IMR-90 (cell line): ENCODE measurements at regions not wholly inside any gene's neighbourhood (a gene's known extent, or its start where the extent isn't known, plus 50 kb on each side); places are given as distances from the start of the nearest gene placed in this dataset.

Experiments used
- ATAC-seq: fragments of 200-7000 bp; cut with Tn5 transposase; 2 replicates; pipeline ENCODE4 v1.9.1; 2020; ENCODE audit warnings: low read depth, mild to moderate bottlenecking, moderate library complexity
- BruUV-seq: library from RNA; stranded (reverse); fragments of 400-500 nt; replicated peaks from 2 replicates; lab custom pipeline; 2021; lab: Mats Ljungman, UMichigan
- CTCF ChIA-PET: fragments of 300-600 bp; formaldehyde crosslinking; extraction: SDS; loops from one replicate; lab custom pipeline; 2021; ENCODE audit warnings: antibody characterized with exemption; lab: Yijun Ruan, JAX
- POLR2A ChIA-PET: fragments of 300-600 bp; sonication (Branson Sonifier 250); formaldehyde crosslinking; loops from one replicate; lab custom pipeline; 2022; ENCODE audit warnings: antibody characterized with exemption; ENCODE audit not compliant: unreplicated experiment; lab: Charles Lee
- DNase-seq: peaks from one replicate; pipeline ENCODE4 v3.0.0; 2013
- H2AFZ ChIP-seq: replicated peaks from 2 replicates; pipeline ENCODE3; 2013; ENCODE audit warnings: low read length, mild to moderate bottlenecking; ENCODE audit not compliant: poor library complexity
- H2AK5ac ChIP-seq: 2 replicates; pipeline ENCODE4 v1.6.1; 2013; ENCODE audit warnings: low read depth, low read length, inconsistent platforms
- H2AK9ac ChIP-seq: replicated peaks from 2 replicates; pipeline ENCODE3; 2013; ENCODE audit warnings: mild to moderate bottlenecking, low read depth, low read length, moderate library complexity; ENCODE audit not compliant: poor library complexity
- H2BK120ac ChIP-seq: 2 replicates; pipeline ENCODE4 v1.6.1; 2013; ENCODE audit warnings: low read depth, low read length, inconsistent platforms
- H2BK15ac ChIP-seq: 3 replicates; pipeline ENCODE4 v1.6.1; 2013; ENCODE audit warnings: low read depth, low read length, inconsistent platforms
- H2BK20ac ChIP-seq: 2 replicates; pipeline ENCODE4 v1.6.1; 2013; ENCODE audit warnings: low read depth, mild to moderate bottlenecking, inconsistent platforms, low read length, moderate library complexity
- H2BK5ac ChIP-seq: 2 replicates; pipeline ENCODE4 v1.6.1; 2013; ENCODE audit warnings: mild to moderate bottlenecking, low read depth, low read length, inconsistent platforms; ENCODE audit not compliant: poor library complexity, severe bottlenecking
- H3K14ac ChIP-seq: replicated peaks from 2 replicates; pipeline ENCODE4 v1.6.1; 2013; ENCODE audit warnings: low read depth, low read length, inconsistent platforms
- H3K18ac ChIP-seq: 2 replicates; pipeline ENCODE4 v1.6.1; 2013; ENCODE audit warnings: low read depth, low read length, control low read depth
- H3K23ac ChIP-seq: 2 replicates; pipeline ENCODE4 v1.6.1; 2013; ENCODE audit warnings: low read depth, low read length, inconsistent platforms
- H3K27ac ChIP-seq: 2 replicates; pipeline ENCODE4 v1.5.1; 2013; ENCODE audit warnings: mild to moderate bottlenecking, control low read depth, low read length; ENCODE audit not compliant: insufficient read depth
- H3K27me3 ChIP-seq: 2 replicates; pipeline ENCODE4 v1.6.1; 2013; ENCODE audit warnings: low read length; ENCODE audit not compliant: control insufficient read depth, insufficient read depth
- H3K36me3 ChIP-seq: 2 replicates; pipeline ENCODE4 v1.6.1; 2013; ENCODE audit warnings: low read length, mixed read lengths; ENCODE audit not compliant: control insufficient read depth, insufficient read depth
- H3K4ac ChIP-seq: 2 replicates; pipeline ENCODE4 v1.6.1; 2013; ENCODE audit warnings: low read depth, low read length, inconsistent platforms
- H3K4me1 ChIP-seq: 2 replicates; pipeline ENCODE4 v1.6.1; 2013; ENCODE audit warnings: low read length, mixed read lengths; ENCODE audit not compliant: control insufficient read depth, insufficient read depth
- H3K4me2 ChIP-seq: 2 replicates; pipeline ENCODE4 v1.6.1; 2013; ENCODE audit warnings: low read depth, mild to moderate bottlenecking, control low read depth, low read length, moderate library complexity
- H3K4me3 ChIP-seq: 2 replicates; pipeline ENCODE4 v1.5.1; 2013; ENCODE audit warnings: low read depth, mild to moderate bottlenecking, control low read depth, low read length, moderate library complexity; ENCODE audit not compliant: insufficient read depth
- H3K56ac ChIP-seq: 2 replicates; pipeline ENCODE4 v1.6.1; 2013; ENCODE audit warnings: low read length, inconsistent platforms; ENCODE audit not compliant: insufficient read depth; ENCODE audit errors: extremely low read depth
- H3K79me1 ChIP-seq, 2 experiments: 2 replicates each; pipeline ENCODE4 v1.6.1; 2013; ENCODE audit warnings: low read length in 2 of 2, inconsistent platforms in 1 of 2, low read depth in 1 of 2
- H3K9ac ChIP-seq: 2 replicates; pipeline ENCODE4 v1.6.1; 2013; ENCODE audit warnings: low read depth, low read length, control low read depth
- H3K9me1 ChIP-seq: 2 replicates; pipeline ENCODE4 v1.6.1; 2013; ENCODE audit warnings: low read length, inconsistent platforms; ENCODE audit not compliant: insufficient read depth
- H3K9me3 ChIP-seq: 2 replicates; pipeline ENCODE4 v1.6.1; 2013; ENCODE audit warnings: low read length; ENCODE audit not compliant: control insufficient read depth, insufficient read depth
- H4K20me1 ChIP-seq: 2 replicates; pipeline ENCODE4 v1.6.1; 2013; ENCODE audit warnings: low read length, inconsistent platforms; ENCODE audit not compliant: insufficient read depth
- H4K5ac ChIP-seq: 2 replicates; pipeline ENCODE4 v1.6.1; 2013; ENCODE audit warnings: mild to moderate bottlenecking, low read depth, low read length, control low read depth
- H4K8ac ChIP-seq, 2 experiments: 2 replicates each; pipeline ENCODE4 v1.6.1; 2013; ENCODE audit warnings: low read depth in 2 of 2, low read length in 2 of 2, control low read depth in 1 of 2, inconsistent platforms in 1 of 2
- H4K91ac ChIP-seq: 2 replicates; pipeline ENCODE4 v1.6.1; 2013; ENCODE audit warnings: low read depth, low read length, inconsistent platforms; ENCODE audit not compliant: insufficient read depth
- CEBPB ChIP-seq: IDR thresholded peaks from 2 replicates; pipeline ENCODE4 v1.6.1; 2012; ENCODE audit warnings: low read depth, low read length, improper control_type of control experiment
- CHD1 ChIP-seq: IDR thresholded peaks from 2 replicates; pipeline ENCODE4 v1.6.1; 2012; ENCODE audit warnings: low read depth, low read length, improper control_type of control experiment
- CTCF ChIP-seq: conservative IDR thresholded peaks from 2 replicates; pipeline ENCODE4 v1.5.1; 2012; ENCODE audit warnings: mild to moderate bottlenecking, low read depth, low read length, improper control_type of control experiment
- ELK1 ChIP-seq: fragments of 150-350 bp; IDR thresholded peaks from 2 replicates; pipeline ENCODE4 v1.6.1; 2016; ENCODE audit warnings: low read depth, mild to moderate bottlenecking, low read length, moderate library complexity, borderline replicate concordance
- MAZ ChIP-seq: IDR thresholded peaks from 2 replicates; pipeline ENCODE4 v1.6.1; 2012; ENCODE audit warnings: low read depth, mild to moderate bottlenecking, low read length, improper control_type of control experiment, moderate library complexity, borderline replicate concordance
- MXI1 ChIP-seq: IDR thresholded peaks from 2 replicates; pipeline ENCODE4 v1.6.1; 2012; ENCODE audit warnings: low read depth, mild to moderate bottlenecking, low read length, moderate library complexity, borderline replicate concordance
- NFE2L2 ChIP-seq: fragments of 150-350 bp; IDR thresholded peaks from 2 replicates; pipeline ENCODE4 v1.6.1; 2016; ENCODE audit warnings: low read depth, mild to moderate bottlenecking, low read length
- POLR2A ChIP-seq: IDR thresholded peaks from 2 replicates; pipeline ENCODE4 v1.6.1; 2012; ENCODE audit warnings: mild to moderate bottlenecking, low read depth, low read length
- RAD21 ChIP-seq: IDR thresholded peaks from 2 replicates; pipeline ENCODE4 v1.6.1; 2012; ENCODE audit warnings: low read length, improper control_type of control experiment
- RFX5 ChIP-seq: IDR thresholded peaks from 2 replicates; pipeline ENCODE4 v1.8.0; 2012; ENCODE audit warnings: low read depth, mild to moderate bottlenecking, low read length, moderate library complexity
- SMC3 ChIP-seq: fragments of 150-350 bp; IDR thresholded peaks from 2 replicates; pipeline ENCODE4 v1.6.1; 2016; ENCODE audit warnings: low read depth, mild to moderate bottlenecking, antibody characterized with exemption, low read length, moderate library complexity
- USF2 ChIP-seq: fragments of 150-350 bp; IDR thresholded peaks from 2 replicates; pipeline ENCODE4 v1.6.1; 2017; ENCODE audit warnings: mild to moderate bottlenecking, antibody characterized with exemption, low read length, low read depth
- WGBS, 2 experiments: methylation state at CpG; one replicate each; pipeline versions ENCODE4 v1.1.5 to v1.1.7; 2013; ENCODE audit warnings: missing lambda C conversion rate in 2 of 2; ENCODE audit not compliant: insufficient read length in 1 of 2; ENCODE audit errors: extremely low coverage in 2 of 2; 5-methylcytosine and 5-hydroxymethylcytosine counted together
- dilution Hi-C: fragments of 300-500 bp; cut with HindIII; formaldehyde crosslinking; loops from one replicate; pipeline ENCODE4 v1.14.3; 2018; ENCODE audit warnings: low sequenced_read_pairs; ENCODE audit not compliant: unreplicated experiment
- in situ Hi-C: fragments of 300-500 bp; cut with MboI; formaldehyde crosslinking; loops from 3 replicates; pipeline ENCODE4 v1.14.3; 2019; ENCODE audit warnings: low sequenced_read_pairs, inconsistent platforms, mixed read lengths
- intact Hi-C: fragments of 100-400 bp; cut with micrococcal nuclease; formaldehyde crosslinking; loops from 2 replicates; pipeline ENCODE4 v1.10.0; 2022

GRCh38 chr1:41994195-41994894, 75.6 kb upstream of the HIVEP3 start:
- ATAC-seq, result no peak
- no peak for DNase-seq
- Histone ChIP-seq H3K27me3 (no peaks in the 10 kb centered on the region), H4K8ac (no peak overlapping the region), H3K9me1 (no peaks in the 10 kb centered on the region), H3K56ac (no peak overlapping the region), H2AFZ (no peak overlapping the region), H4K91ac (no peak overlapping the region), H3K36me3 (no peaks in the 10 kb centered on the region), H2BK5ac (no peak overlapping the region), H3K23ac (no peak overlapping the region), H3K4ac (no peak overlapping the region), H2AK9ac (no peak overlapping the region), H2BK120ac (no peak overlapping the region), H3K4me1 (no peaks in the 10 kb centered on the region), H2BK15ac (no peak overlapping the region), H3K4me2 (no peak overlapping the region), H3K4me3 (no peak overlapping the region), H3K9ac (no peak overlapping the region), H3K27ac (no peak overlapping the region), H4K5ac (no peak overlapping the region), H3K9me3 (no peaks in the 10 kb centered on the region), H3K79me1 (no peaks in the 10 kb centered on the region), H4K20me1 (no peaks in the 10 kb centered on the region), H3K18ac (no peak overlapping the region), H2AK5ac (no peak overlapping the region), H3K14ac (no peak overlapping the region), H2BK20ac (no peak overlapping the region)
- no TSS peak for BruUV-seq
- dilution Hi-C loops (no loop called here), in situ Hi-C loops (no loop called here), intact Hi-C loops (no loop called here)
- TF ChIP-seq MXI1 (no peak), SMC3 (no peak), RAD21 (no peak), RFX5 (no peak), MAZ (no peak), ELK1 (no peak), CTCF (no peak), CHD1 (no peak), NFE2L2 (no peak), CEBPB (no peak), POLR2A (no peak), USF2 (no peak)
- CTCF ChIA-PET, result no interaction called here
- POLR2A ChIA-PET, result no interaction called here
- no CpG with 5 or more reads among the region's 5 CpGs for WGBS, 2 experiments
